Adrenal gland (tissue), 5 donors: ENCODE measurements at regions not wholly inside any gene's neighbourhood (a gene's known extent, or its start where the extent isn't known, plus 50 kb on each side); places are given as distances from the start of the nearest gene placed in this dataset.

Source experiments
- POLR2A ChIP-seq, 2 donors: fragments of 450-650 bp; IDR thresholded peaks; one replicate each; pipeline ENCODE4 v1.6.1; 2017; ENCODE audit warnings: antibody characterized with exemption in 2 of 2, mild to moderate bottlenecking in 2 of 2, moderate library complexity in 1 of 2
- TF ChIP-seq, protein P1 (sequence below), 6 experiments: fragments of 450-650 bp in 4 of 6; fragments of 200-600 bp in 2 of 6; sonication (generic) in 1 of 6; IDR thresholded peaks; 1 replicate in 5 of 6; 2 replicates in 1 of 6; pipeline versions ENCODE4 v1.5.1 to v1.8.0; 2016 to 2021; ENCODE audit warnings: antibody characterized with exemption in 6 of 6, mild to moderate bottlenecking in 2 of 6, moderate library complexity in 1 of 6
- donor health status: DM: no; HTN: no; CAD: no.

DNA sequence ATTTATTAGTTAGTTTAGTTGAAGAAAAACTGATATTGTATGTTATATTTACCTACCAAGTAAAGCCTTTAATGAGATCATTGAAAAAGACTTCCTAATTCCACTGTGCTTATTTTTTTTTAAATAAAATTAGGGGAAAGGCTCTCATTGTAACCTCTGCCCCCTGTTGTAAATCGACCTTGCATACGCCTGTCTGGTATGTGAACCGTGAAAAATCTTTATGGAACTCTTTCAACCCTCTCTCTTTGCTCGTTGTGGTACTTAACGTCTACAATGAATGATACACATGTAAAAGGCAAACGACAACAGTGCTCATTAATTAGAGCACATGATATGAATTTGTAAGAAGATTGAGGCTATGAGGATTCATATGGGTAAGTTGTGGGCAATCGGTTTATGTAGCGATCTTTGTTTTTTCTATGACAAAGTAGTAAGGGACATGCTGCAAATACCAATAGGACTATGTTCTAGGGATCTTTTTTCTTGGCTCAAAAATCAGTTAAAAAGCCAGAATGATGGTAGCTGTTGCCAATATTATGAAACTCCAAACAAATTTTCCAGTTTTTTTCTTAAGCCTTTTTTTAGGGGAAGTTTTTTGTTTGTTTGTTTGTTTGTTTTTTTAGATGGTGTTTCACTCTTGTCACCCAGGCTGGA is 119.0 kb upstream of the MCHR2 start:
- TF ChIP-seq, protein P1, sequence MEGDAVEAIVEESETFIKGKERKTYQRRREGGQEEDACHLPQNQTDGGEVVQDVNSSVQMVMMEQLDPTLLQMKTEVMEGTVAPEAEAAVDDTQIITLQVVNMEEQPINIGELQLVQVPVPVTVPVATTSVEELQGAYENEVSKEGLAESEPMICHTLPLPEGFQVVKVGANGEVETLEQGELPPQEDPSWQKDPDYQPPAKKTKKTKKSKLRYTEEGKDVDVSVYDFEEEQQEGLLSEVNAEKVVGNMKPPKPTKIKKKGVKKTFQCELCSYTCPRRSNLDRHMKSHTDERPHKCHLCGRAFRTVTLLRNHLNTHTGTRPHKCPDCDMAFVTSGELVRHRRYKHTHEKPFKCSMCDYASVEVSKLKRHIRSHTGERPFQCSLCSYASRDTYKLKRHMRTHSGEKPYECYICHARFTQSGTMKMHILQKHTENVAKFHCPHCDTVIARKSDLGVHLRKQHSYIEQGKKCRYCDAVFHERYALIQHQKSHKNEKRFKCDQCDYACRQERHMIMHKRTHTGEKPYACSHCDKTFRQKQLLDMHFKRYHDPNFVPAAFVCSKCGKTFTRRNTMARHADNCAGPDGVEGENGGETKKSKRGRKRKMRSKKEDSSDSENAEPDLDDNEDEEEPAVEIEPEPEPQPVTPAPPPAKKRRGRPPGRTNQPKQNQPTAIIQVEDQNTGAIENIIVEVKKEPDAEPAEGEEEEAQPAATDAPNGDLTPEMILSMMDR (IDR thresholded peaks at IDR 0.05), result no peak
- TF ChIP-seq POLR2A (IDR thresholded peaks at IDR 0.05), result no peak
